Natural killer cell (primary cell): ENCODE measurements at regions not wholly inside any gene's neighbourhood (a gene's known extent, or its start where the extent isn't known, plus 50 kb on each side); places are given as distances from the start of the nearest gene placed in this dataset.

Experiments
- ATAC-seq, 3 donors: fragments of 150-1000 bp in 2 of 3; fragments of 200-7000 bp in 1 of 3; cut with Tn5 transposase; 1 replicate in 1 of 3; 2 replicates in 2 of 3; pipeline ENCODE4 v1.10.0; 2021; ENCODE audit warnings: mild to moderate bottlenecking in 2 of 3, moderate library complexity in 2 of 3
- DNase-seq, 2 donors: peaks; one replicate each; pipeline versions ENCODE4 v3.0.0 to v3.0.0-alpha.2; 2013 to 2021; ENCODE audit warnings: mixed read lengths in 1 of 2
- H3K27ac ChIP-seq: one replicate; pipeline ENCODE4 v1.5.1; 2013; ENCODE audit warnings: mild to moderate bottlenecking, low read length
- H3K27me3 ChIP-seq: one replicate; pipeline ENCODE4 v1.6.1; 2013; ENCODE audit warnings: low read length; ENCODE audit not compliant: control insufficient read depth, insufficient read depth
- H3K36me3 ChIP-seq: one replicate; pipeline ENCODE4 v1.6.1; 2013; ENCODE audit warnings: low read length; ENCODE audit not compliant: control insufficient read depth, insufficient read depth
- H3K4me1 ChIP-seq: one replicate; pipeline ENCODE4 v1.6.1; 2013; ENCODE audit warnings: low read length; ENCODE audit not compliant: control insufficient read depth, insufficient read depth
- H3K4me3 ChIP-seq: one replicate; pipeline ENCODE4 v1.5.1; 2013; ENCODE audit warnings: low read length
- H3K9me3 ChIP-seq: one replicate; pipeline ENCODE4 v1.6.1; 2013; ENCODE audit warnings: low read length; ENCODE audit not compliant: control insufficient read depth, insufficient read depth
- H3K27ac Mint-ChIP-seq, 2 donors: one replicate each; pipeline ENCODE4 v1.8.0; 2022; ENCODE audit warnings: mild to moderate bottlenecking in 2 of 2, mixed read lengths in 2 of 2, moderate library complexity in 1 of 2
- H3K27me3 Mint-ChIP-seq, 2 donors: one replicate each; pipeline ENCODE4 v1.8.0; 2022; ENCODE audit warnings: low read depth in 2 of 2, mixed read lengths in 2 of 2
- H3K36me3 Mint-ChIP-seq: one replicate; pipeline ENCODE4 v1.8.0; 2022; ENCODE audit warnings: mixed read lengths
- H3K4me1 Mint-ChIP-seq, 2 donors: one replicate each; pipeline ENCODE4 v1.8.0; 2022; ENCODE audit warnings: mixed read lengths in 2 of 2
- H3K4me3 Mint-ChIP-seq: one replicate; pipeline ENCODE4 v1.8.0; 2022; ENCODE audit warnings: mild to moderate bottlenecking, moderate library complexity, mixed read lengths
- H3K9me3 Mint-ChIP-seq, 2 donors: one replicate each; pipeline ENCODE4 v1.8.0; 2022; ENCODE audit warnings: mixed read lengths in 2 of 2
- WGBS: methylation state at CpG from one replicate; pipeline ENCODE4 v1.1.7; 2013; ENCODE audit warnings: missing lambda C conversion rate; ENCODE audit not compliant: insufficient coverage; 5-methylcytosine and 5-hydroxymethylcytosine counted together
- intact Hi-C: fragments of 100-400 bp; cut with micrococcal nuclease; formaldehyde crosslinking; loops from one replicate; pipeline ENCODE4 v1.14.2; 2022
- TF ChIP-seq, protein P1 (sequence below): fragments of 200-600 bp; IDR thresholded peaks from one replicate; pipeline ENCODE4 v1.8.0; 2022; ENCODE audit warnings: antibody characterized with exemption

DNA sequence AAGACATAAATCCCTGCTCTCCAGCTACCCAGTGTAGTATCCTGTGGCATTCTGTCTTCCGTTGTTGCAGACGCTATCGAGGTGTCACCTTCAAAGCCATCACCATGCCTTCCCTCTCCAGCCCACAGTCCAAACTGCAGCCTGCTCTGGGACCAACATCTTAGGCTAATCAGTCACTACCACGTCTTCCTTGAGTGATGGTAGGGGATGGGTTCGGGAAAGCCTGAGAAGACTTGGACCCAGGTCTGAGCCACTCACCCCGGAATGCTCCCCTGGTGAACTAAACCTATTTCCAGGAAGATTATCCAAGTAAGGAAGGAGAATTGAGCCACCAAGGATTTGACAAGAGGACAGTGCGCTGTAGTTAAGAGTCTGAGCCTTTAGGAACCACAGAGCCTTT is 52.9 kb upstream of the IRX1 start:
- 76% methylated on average over 7 of the region's 7 CpGs for WGBS
- H3K36me3 ChIP-seq, result no peaks in the 10 kb centered on the region
- H3K4me3 Mint-ChIP-seq, result no peak overlapping the region
- H3K27ac ChIP-seq, result no peak overlapping the region
- no peaks in the 10 kb centered on the region for H3K4me1 ChIP-seq
- H3K27me3 Mint-ChIP-seq, result peaks cover 0 to 9% of the 10 kb centered on the region in 2 donors
- TF ChIP-seq, protein P1, sequence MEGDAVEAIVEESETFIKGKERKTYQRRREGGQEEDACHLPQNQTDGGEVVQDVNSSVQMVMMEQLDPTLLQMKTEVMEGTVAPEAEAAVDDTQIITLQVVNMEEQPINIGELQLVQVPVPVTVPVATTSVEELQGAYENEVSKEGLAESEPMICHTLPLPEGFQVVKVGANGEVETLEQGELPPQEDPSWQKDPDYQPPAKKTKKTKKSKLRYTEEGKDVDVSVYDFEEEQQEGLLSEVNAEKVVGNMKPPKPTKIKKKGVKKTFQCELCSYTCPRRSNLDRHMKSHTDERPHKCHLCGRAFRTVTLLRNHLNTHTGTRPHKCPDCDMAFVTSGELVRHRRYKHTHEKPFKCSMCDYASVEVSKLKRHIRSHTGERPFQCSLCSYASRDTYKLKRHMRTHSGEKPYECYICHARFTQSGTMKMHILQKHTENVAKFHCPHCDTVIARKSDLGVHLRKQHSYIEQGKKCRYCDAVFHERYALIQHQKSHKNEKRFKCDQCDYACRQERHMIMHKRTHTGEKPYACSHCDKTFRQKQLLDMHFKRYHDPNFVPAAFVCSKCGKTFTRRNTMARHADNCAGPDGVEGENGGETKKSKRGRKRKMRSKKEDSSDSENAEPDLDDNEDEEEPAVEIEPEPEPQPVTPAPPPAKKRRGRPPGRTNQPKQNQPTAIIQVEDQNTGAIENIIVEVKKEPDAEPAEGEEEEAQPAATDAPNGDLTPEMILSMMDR, result no peak
- H3K4me1 Mint-ChIP-seq, result no peaks in the 10 kb centered on the region
- ATAC-seq, result no peak
- no peak overlapping the region for H3K27ac Mint-ChIP-seq
- intact Hi-C loops, result no loop called here
- H3K9me3 Mint-ChIP-seq, result no peaks in the 10 kb centered on the region
- no peak for DNase-seq
- no peaks in the 10 kb centered on the region for H3K27me3 ChIP-seq
- peaks cover 6% of the 10 kb centered on the region for H3K9me3 ChIP-seq
- no peak overlapping the region for H3K4me3 ChIP-seq
- H3K36me3 Mint-ChIP-seq, result no peaks in the 10 kb centered on the region

DNA sequence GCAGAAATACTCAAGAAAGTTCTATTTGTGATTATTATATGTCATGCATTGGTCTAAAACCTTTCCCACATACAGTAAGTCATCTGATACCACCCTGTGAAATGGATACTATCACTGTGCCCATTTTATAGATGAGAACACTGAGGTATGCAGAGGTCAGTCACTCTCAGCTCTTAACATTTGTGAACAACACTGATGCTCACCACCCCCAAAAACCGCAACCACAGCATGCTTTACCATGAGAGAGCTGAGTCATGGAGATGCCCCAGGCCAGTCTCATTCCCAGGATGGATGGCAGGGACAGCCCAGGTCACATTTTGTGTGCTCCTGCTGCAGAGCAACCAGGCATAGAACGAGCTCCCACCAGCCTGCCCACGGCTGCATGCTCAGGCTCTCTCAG is 53.5 kb upstream of the IRX1 start:
- no peak overlapping the region for H3K4me3 ChIP-seq
- no peak overlapping the region for H3K27ac Mint-ChIP-seq
- H3K9me3 ChIP-seq, result peaks cover 6% of the 10 kb centered on the region
- H3K36me3 ChIP-seq, result no peaks in the 10 kb centered on the region
- DNase-seq (no peak), ATAC-seq (no peak)
- H3K4me3 Mint-ChIP-seq, result no peak overlapping the region
- H3K4me1 ChIP-seq, result no peaks in the 10 kb centered on the region
- intact Hi-C loops, result no loop called here
- H3K4me1 Mint-ChIP-seq, result no peaks in the 10 kb centered on the region
- no peaks in the 10 kb centered on the region for H3K9me3 Mint-ChIP-seq
- H3K27ac ChIP-seq, result no peak overlapping the region
- no peaks in the 10 kb centered on the region for H3K36me3 Mint-ChIP-seq
- H3K27me3 Mint-ChIP-seq, result peaks cover 0 to 4% of the 10 kb centered on the region in 2 donors
- TF ChIP-seq, protein P1, result no peak
- no peaks in the 10 kb centered on the region for H3K27me3 ChIP-seq
- WGBS, result 79% methylated on average over 3 of the region's 3 CpGs

DNA sequence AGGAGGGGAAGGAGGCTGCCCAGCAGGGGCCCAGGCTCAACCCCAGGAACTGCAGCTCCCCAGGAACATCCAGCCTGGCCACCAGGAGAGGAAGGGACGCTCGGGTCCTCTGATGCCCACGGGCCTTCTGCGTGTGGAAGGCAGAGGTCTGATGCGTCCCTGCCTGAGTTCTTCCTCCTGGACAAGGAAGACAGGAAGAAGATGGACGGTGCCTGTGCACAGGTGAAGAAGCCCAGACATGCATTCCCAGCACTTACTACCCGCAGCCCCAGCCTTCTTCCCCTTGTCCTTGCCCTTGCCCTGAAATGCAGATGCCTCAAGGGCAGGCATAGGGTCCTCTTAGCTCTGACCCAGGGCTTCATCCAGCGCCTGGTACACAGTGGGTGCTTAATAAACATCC is 56.7 kb upstream of the IRX1 start:
- H3K4me1 Mint-ChIP-seq, result no peaks in the 10 kb centered on the region
- TF ChIP-seq, protein P1, result no peak
- H3K4me3 Mint-ChIP-seq, result no peak overlapping the region
- H3K36me3 Mint-ChIP-seq, result no peaks in the 10 kb centered on the region
- ATAC-seq (no peak), DNase-seq (no peak)
- no peak overlapping the region for H3K27ac Mint-ChIP-seq
- WGBS, result 88% methylated on average over 8 of the region's 8 CpGs
- H3K9me3 Mint-ChIP-seq, result no peaks in the 10 kb centered on the region
- H3K4me3 ChIP-seq, result no peak overlapping the region
- H3K27ac ChIP-seq, result no peak overlapping the region
- H3K27me3 ChIP-seq, result no peaks in the 10 kb centered on the region
- H3K9me3 ChIP-seq, result peaks cover 11% of the 10 kb centered on the region
- H3K36me3 ChIP-seq, result no peaks in the 10 kb centered on the region
- H3K4me1 ChIP-seq, result no peaks in the 10 kb centered on the region
- no peaks in the 10 kb centered on the region for H3K27me3 Mint-ChIP-seq
- intact Hi-C loops, result no loop called here

DNA sequence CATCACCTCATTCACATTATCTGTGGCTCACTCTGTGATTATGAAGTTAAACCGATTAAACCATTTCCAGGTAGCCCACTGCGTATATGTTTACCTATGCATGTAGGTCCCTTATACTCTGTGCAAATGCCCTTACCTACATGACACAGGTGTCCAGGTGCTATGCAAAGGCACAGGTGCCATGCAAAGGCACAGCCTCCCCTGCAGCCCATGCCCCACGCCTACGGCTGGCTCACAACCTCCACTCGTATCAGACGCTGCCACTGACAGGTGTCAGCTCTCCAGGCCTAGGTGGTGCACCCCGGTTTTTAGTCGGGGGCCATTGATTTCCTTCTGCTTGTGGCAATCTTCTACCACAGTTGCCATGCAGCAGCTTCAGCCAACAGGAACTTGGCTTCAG is 57.7 kb upstream of the IRX1 start:
- Histone ChIP-seq H3K27ac (no peak overlapping the region), H3K9me3 (peaks cover 10% of the 10 kb centered on the region), H3K4me3 (no peak overlapping the region), H3K36me3 (no peaks in the 10 kb centered on the region), H3K4me1 (no peaks in the 10 kb centered on the region), H3K27me3 (no peaks in the 10 kb centered on the region)
- intact Hi-C loops, result no loop called here
- TF ChIP-seq, protein P1, result no peak
- Mint-ChIP-seq H3K36me3 (no peaks in the 10 kb centered on the region), H3K4me1 (no peaks in the 10 kb centered on the region), H3K27me3 (no peaks in the 10 kb centered on the region), H3K9me3 (no peaks in the 10 kb centered on the region), H3K4me3 (no peak overlapping the region), H3K27ac (no peak overlapping the region)
- 96% methylated on average over 8 of the region's 8 CpGs for WGBS
- no peak for ATAC-seq
- no peak for DNase-seq
